ENCODE measurements at regions not wholly inside any gene's neighbourhood (a gene's known extent, or its start where the extent isn't known, plus 50 kb on each side); places are given as distances from the start of the nearest gene placed in this dataset.

- no peak for DNase-seq
- intact Hi-C loops (cut with DNase I): loop anchor here (5.0 kb wide), 1 partner anchor 284 kb away; no protein-coding TSS in a partner anchor
- H3K27ac ChIP-seq: no peak overlapping the region
- no peaks in the 10 kb centered on the region for H3K9me3 ChIP-seq
- H3K4me1 ChIP-seq: peaks cover 25% of the 10 kb centered on the region
- TF ChIP-seq, protein P1, sequence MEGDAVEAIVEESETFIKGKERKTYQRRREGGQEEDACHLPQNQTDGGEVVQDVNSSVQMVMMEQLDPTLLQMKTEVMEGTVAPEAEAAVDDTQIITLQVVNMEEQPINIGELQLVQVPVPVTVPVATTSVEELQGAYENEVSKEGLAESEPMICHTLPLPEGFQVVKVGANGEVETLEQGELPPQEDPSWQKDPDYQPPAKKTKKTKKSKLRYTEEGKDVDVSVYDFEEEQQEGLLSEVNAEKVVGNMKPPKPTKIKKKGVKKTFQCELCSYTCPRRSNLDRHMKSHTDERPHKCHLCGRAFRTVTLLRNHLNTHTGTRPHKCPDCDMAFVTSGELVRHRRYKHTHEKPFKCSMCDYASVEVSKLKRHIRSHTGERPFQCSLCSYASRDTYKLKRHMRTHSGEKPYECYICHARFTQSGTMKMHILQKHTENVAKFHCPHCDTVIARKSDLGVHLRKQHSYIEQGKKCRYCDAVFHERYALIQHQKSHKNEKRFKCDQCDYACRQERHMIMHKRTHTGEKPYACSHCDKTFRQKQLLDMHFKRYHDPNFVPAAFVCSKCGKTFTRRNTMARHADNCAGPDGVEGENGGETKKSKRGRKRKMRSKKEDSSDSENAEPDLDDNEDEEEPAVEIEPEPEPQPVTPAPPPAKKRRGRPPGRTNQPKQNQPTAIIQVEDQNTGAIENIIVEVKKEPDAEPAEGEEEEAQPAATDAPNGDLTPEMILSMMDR (IDR thresholded peaks at IDR 0.05): no peak
- no peak overlapping the region for H3K4me3 ChIP-seq
- no peaks in the 10 kb centered on the region for H3K36me3 ChIP-seq
- H3K27me3 ChIP-seq (ENCODE audit: low read depth): no peaks in the 10 kb centered on the region
- ATAC-seq: peak; percentile 12 to 49
Measured at GRCh38 chr7:106178593-106179134, 66.6 kb upstream of the SYPL1 start.

DNA sequence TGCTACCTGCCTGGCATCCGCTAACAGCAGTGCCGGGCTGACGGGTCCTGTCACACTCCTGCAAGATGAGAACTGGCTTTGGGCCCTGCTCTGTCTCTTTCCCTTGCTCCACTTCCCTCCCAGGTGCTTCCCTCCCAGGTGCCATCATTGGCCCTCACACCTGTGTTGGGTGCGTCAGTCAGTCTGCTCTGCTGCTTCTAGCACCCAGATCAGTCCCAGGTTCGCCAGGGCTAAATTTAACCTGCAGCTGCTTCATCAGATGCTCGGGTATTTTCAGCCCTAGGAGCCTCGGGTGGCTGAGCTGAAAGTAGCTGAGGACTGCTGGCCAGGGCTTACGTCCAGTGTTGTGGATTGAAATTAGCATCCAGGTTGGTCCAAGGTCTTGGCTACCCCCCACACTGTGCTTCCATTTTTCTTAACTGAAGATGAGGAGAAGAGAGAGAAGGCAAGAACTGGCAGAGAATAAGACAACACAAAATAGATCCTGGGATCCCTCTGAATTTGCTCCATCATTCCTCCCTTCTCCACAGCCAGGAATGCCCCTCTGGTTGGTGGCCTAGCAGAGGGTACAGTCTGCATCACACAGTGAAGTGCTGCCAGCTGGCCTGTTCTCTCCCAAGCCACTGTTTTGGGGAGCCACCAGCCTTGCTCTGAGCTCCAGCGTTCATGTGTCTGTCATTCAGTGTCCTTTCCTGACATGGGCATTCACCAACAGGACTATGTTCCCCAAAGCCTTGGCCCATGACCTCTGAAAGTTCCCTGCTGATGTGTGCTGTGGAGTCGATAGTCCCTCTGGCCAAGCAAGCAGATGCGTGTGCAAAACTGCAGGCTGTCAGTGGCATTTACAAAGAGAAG is 65.9 kb upstream of the SYPL1 start:
- peak overlapping the region; percentile 37 for H3K27ac ChIP-seq

DNA sequence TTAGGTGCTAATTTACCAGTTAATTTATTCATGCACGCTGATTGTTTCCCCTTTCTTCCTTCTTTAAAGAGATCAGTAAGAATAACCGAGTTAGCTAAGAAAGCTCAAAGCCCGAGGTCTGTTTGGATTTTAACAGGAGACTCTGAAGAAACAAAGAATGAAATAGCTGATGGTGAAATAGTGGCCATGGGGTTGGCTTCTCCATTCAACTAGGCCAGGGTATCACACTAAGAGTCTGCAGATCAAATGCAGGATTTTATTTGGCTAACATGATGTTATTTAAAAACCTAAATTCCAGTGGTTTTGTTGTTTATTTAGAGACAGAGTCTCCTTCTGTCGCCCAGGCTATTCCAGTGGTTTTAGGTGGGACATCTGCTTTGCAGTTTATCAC is 65.2 kb upstream of the SYPL1 start:
- TF ChIP-seq, protein P1 (IDR thresholded peaks at IDR 0.05): no peak
- DNase-seq (no peak), ATAC-seq (no peak)
- H3K4me3 ChIP-seq: no peak overlapping the region
- no peaks in the 10 kb centered on the region for H3K36me3 ChIP-seq
- H3K27ac ChIP-seq: peak overlapping the region; percentile 37
- H3K27me3 ChIP-seq (ENCODE audit: low read depth): no peaks in the 10 kb centered on the region
- H3K4me1 ChIP-seq: peaks cover 25% of the 10 kb centered on the region
- intact Hi-C loops (cut with DNase I): loop anchor here (5.0 kb wide), 1 partner anchor 285 kb away; no protein-coding TSS in a partner anchor
- H3K9me3 ChIP-seq: no peaks in the 10 kb centered on the region

More for the DNA sequence above, 65.9 kb upstream of the SYPL1 start:
- ATAC-seq: peak in 1 of 2 donors; percentile 3
- TF ChIP-seq, protein P1 (IDR thresholded peaks at IDR 0.05): no peak
- no peaks in the 10 kb centered on the region for H3K36me3 ChIP-seq
- no peaks in the 10 kb centered on the region for H3K9me3 ChIP-seq
- peaks cover 25% of the 10 kb centered on the region for H3K4me1 ChIP-seq
- DNase-seq: no peak
- no peaks in the 10 kb centered on the region for H3K27me3 ChIP-seq (ENCODE audit: low read depth)
- H3K4me3 ChIP-seq: no peak overlapping the region
- intact Hi-C loops (cut with DNase I): loop anchor here (5.0 kb wide), 1 partner anchor 284 kb away; no protein-coding TSS in a partner anchor

DNA sequence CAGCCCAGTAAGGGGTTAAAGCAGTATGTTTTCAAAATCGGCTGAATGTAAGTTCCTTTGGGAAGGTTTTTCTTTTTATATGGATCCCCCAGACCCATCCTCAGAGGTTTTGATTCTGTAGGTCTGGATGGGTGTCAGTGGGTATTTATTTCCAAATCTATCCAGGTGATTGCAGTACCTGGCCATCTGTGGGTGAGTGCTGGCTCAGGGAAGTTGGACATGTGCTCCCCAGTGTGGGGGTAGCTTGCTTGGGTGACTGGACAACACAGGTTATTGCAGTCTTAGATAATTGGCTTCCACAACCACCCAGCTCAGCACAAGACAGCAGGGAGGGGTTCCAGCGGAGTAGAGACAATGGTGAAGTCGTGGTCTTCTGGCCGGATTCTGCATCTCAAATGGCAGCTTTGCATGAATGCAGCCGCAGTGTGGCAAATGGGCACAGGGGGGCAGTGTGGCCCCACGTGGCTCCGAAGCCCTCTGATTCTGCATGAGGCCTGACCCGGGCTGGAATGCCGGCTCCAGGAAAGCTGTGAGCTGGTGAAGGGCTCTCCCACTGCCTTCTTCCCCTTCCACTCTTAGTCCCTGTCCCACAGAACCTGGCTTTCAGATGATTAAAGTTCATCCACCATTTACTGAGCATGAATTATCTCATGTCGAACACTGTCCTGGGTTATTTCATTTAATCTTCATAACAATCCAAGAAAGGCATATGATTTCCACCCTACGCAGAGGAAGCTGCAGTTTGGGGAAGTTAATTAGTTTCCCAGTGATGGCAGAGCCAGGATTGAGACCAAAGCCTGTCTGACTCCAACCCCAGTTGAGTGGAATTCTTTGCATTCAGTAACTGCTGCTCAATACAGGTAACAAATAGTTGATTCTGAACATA is 64.5 kb upstream of the SYPL1 start:
- intact Hi-C loops (cut with DNase I): loop anchor here (5.0 kb wide), 1 partner anchor 286 kb away; no protein-coding TSS in a partner anchor
- peak overlapping the region; percentile 37 for H3K27ac ChIP-seq
- peak; percentile 89 to 90 for ATAC-seq
- DNase-seq: peak; percentile 86
- H3K4me3 ChIP-seq: no peak overlapping the region
- H3K36me3 ChIP-seq: no peaks in the 10 kb centered on the region
- TF ChIP-seq, protein P1 (IDR thresholded peaks at IDR 0.05): peak; percentile 93
- no peaks in the 10 kb centered on the region for H3K27me3 ChIP-seq (ENCODE audit: low read depth)
- no peaks in the 10 kb centered on the region for H3K9me3 ChIP-seq
- peaks cover 25% of the 10 kb centered on the region for H3K4me1 ChIP-seq

GRCh38 chr7:106175507-106175906 is 63.4 kb upstream of the SYPL1 start:
- ATAC-seq (no peak), DNase-seq (no peak)
- Histone ChIP-seq H3K4me3 (no peak overlapping the region), H3K9me3 (no peaks in the 10 kb centered on the region), H3K27ac (no peak overlapping the region), H3K4me1 (peaks cover 25% of the 10 kb centered on the region), H3K36me3 (no peaks in the 10 kb centered on the region), H3K27me3 (ENCODE audit: low read depth) (no peaks in the 10 kb centered on the region)
- intact Hi-C loops (cut with DNase I): loop anchor here (5.0 kb wide), 1 partner anchor 287 kb away; no protein-coding TSS in a partner anchor
- TF ChIP-seq, protein P1 (IDR thresholded peaks at IDR 0.05): no peak

Measured in lower lobe of right lung (tissue), 2 donors.